Fibroblast of the aortic adventitia (primary cell): ENCODE measurements at regions not wholly inside any gene's neighbourhood (a gene's known extent, or its start where the extent isn't known, plus 50 kb on each side); places are given as distances from the start of the nearest gene placed in this dataset.

ENCODE experiments used
- DNase-seq: peaks from one replicate; pipeline ENCODE4 v3.0.0-alpha.2; 2010; ENCODE audit warnings: low read depth
- H3K4me3 ChIP-seq: 2 replicates; pipeline ENCODE4 v1.5.1; 2011; ENCODE audit warnings: low read depth, mild to moderate bottlenecking, control low read depth, low read length, moderate library complexity
- TF ChIP-seq, protein P1 (sequence below): IDR thresholded peaks from 2 replicates; pipeline ENCODE4 v1.5.1; 2011; ENCODE audit warnings: mild to moderate bottlenecking, low read length, control low read depth, inconsistent platforms; ENCODE audit not compliant: insufficient read depth

DNA sequence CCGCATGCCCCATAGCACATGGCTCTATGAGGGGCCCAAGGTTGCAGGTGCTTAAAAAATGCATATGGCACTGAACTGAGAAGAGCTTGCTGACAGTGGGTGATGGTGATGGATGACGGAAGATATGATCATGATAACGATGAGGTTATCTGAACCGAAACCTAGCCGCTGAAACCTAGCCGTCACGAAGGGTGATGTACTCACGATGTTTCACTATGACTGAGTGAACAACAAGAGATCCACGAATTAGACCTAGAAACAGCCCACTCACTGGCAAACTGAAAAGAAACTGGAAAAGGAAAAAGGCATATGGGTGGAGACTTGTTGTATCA, 57.6 kb upstream of the BCL6 start:
- H3K4me3 ChIP-seq = no peak overlapping the region
- DNase-seq = no peak
- TF ChIP-seq, protein P1, sequence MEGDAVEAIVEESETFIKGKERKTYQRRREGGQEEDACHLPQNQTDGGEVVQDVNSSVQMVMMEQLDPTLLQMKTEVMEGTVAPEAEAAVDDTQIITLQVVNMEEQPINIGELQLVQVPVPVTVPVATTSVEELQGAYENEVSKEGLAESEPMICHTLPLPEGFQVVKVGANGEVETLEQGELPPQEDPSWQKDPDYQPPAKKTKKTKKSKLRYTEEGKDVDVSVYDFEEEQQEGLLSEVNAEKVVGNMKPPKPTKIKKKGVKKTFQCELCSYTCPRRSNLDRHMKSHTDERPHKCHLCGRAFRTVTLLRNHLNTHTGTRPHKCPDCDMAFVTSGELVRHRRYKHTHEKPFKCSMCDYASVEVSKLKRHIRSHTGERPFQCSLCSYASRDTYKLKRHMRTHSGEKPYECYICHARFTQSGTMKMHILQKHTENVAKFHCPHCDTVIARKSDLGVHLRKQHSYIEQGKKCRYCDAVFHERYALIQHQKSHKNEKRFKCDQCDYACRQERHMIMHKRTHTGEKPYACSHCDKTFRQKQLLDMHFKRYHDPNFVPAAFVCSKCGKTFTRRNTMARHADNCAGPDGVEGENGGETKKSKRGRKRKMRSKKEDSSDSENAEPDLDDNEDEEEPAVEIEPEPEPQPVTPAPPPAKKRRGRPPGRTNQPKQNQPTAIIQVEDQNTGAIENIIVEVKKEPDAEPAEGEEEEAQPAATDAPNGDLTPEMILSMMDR = no peak

GRCh38 chr3:187804120-187804744, 59.0 kb upstream of the BCL6 start:
- DNase-seq = no peak
- TF ChIP-seq, protein P1 = no peak
- H3K4me3 ChIP-seq = no peak overlapping the region

- no peak for DNase-seq
- H3K4me3 ChIP-seq = no peak overlapping the region
- TF ChIP-seq, protein P1 = no peak
Measured at GRCh38 chr3:187804745-187805121, 59.5 kb upstream of the BCL6 start.

- TF ChIP-seq, protein P1 = no peak
- no peak overlapping the region for H3K4me3 ChIP-seq
- DNase-seq = no peak
Measured at GRCh38 chr3:187805774-187806173, 60.5 kb upstream of the BCL6 start.

- TF ChIP-seq, protein P1 = no peak
- H3K4me3 ChIP-seq = no peak overlapping the region
- DNase-seq = peak; percentile 72
Measured at GRCh38 chr3:187807086-187807862, 62.0 kb upstream of the BCL6 start.

DNA sequence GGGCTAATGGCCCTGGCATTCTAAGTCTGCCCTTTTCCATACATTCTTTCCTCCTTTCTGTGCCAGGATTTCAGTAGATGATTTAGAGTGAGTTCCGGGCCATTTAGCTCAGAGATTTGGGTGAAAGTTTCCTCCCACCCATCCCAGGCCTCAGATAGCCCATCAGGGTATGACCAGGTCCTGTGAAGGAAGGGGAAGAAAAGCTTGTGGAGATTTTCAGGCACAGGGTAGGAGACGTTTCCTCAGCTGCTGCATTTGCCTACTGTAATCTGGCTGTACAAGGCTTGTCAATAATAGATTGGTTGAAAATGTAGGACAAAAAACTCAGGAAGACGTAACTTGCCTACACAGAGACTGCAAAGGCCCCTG, 63.2 kb upstream of the BCL6 start:
- TF ChIP-seq, protein P1 = no peak
- DNase-seq = no peak
- H3K4me3 ChIP-seq = no peak overlapping the region
